SU-DHL-6 (cell line): ENCODE measurements at regions not wholly inside any gene's neighbourhood (a gene's known extent, or its start where the extent isn't known, plus 50 kb on each side); places are given as distances from the start of the nearest gene placed in this dataset.

Experiments
- EZH2phosphoT487 ChIP-seq: fragments of 200-600 bp; sonication (generic), shearing (Covaris generic); conservative IDR thresholded peaks from 2 replicates; pipeline ENCODE4 v1.6.1; 2018; ENCODE audit warnings: mild to moderate bottlenecking, antibody characterized with exemption, low read length, moderate library complexity, mixed read lengths
- TF ChIP-seq, protein P1 (sequence below): fragments of 200-600 bp; sonication (generic); IDR thresholded peaks from one replicate; pipeline ENCODE4 v1.5.1; 2017; ENCODE audit warnings: antibody characterized with exemption, mild to moderate bottlenecking, low read length, moderate library complexity; ENCODE audit not compliant: insufficient read depth, poor library complexity, severe bottlenecking

DNA sequence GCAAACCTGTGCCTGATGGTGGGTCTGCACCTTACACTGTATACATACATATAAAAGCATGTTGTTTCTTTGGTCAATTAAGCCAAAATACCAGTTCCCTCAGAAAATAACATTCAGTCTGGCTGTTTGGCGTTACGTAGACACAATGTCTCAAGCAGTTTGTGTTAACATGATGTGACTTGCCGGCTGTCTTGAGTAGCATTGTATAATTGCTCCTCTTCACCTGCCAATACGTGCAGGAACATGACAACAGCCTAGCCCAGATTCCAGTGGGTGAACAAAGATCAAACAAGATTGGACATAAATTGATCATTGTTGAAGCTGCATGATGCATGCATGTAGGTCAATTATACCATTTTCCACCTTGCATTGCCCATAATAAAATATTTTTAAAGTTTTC, 102.3 kb downstream of the F11 start:
- TF ChIP-seq, protein P1, sequence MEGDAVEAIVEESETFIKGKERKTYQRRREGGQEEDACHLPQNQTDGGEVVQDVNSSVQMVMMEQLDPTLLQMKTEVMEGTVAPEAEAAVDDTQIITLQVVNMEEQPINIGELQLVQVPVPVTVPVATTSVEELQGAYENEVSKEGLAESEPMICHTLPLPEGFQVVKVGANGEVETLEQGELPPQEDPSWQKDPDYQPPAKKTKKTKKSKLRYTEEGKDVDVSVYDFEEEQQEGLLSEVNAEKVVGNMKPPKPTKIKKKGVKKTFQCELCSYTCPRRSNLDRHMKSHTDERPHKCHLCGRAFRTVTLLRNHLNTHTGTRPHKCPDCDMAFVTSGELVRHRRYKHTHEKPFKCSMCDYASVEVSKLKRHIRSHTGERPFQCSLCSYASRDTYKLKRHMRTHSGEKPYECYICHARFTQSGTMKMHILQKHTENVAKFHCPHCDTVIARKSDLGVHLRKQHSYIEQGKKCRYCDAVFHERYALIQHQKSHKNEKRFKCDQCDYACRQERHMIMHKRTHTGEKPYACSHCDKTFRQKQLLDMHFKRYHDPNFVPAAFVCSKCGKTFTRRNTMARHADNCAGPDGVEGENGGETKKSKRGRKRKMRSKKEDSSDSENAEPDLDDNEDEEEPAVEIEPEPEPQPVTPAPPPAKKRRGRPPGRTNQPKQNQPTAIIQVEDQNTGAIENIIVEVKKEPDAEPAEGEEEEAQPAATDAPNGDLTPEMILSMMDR = no peak
- no peak for TF ChIP-seq EZH2phosphoT487
